Upper lobe of left lung (tissue), 4 donors: ENCODE measurements at regions not wholly inside any gene's neighbourhood (a gene's known extent, or its start where the extent isn't known, plus 50 kb on each side); places are given as distances from the start of the nearest gene placed in this dataset.

Source experiments
- EP300 ChIP-seq, 4 donors: sonication (generic); formaldehyde crosslinking; IDR thresholded peaks; one replicate each; pipeline ENCODE4 v1.5.1; 2017; ENCODE audit warnings: antibody characterized with exemption in 4 of 4, control low read depth in 2 of 4
- POLR2A ChIP-seq, 4 donors: fragments of 450-650 bp; IDR thresholded peaks; one replicate each; pipeline ENCODE4 v1.5.1; 2016 to 2017; ENCODE audit warnings: antibody characterized with exemption in 4 of 4, mild to moderate bottlenecking in 2 of 4
- POLR2AphosphoS5 ChIP-seq, 2 donors: sonication (generic); formaldehyde crosslinking; IDR thresholded peaks; one replicate each; pipeline ENCODE4 v1.5.1; 2017; ENCODE audit warnings: antibody characterized with exemption in 2 of 2
- TF ChIP-seq, protein P1 (sequence below), 6 experiments: fragments of 450-650 bp in 4 of 6; fragments of 200-600 bp in 2 of 6; sonication (generic) in 2 of 6; IDR thresholded peaks; one replicate each; pipeline ENCODE4 v1.5.1; 2016 to 2019; ENCODE audit warnings: antibody characterized with exemption in 6 of 6

DNA sequence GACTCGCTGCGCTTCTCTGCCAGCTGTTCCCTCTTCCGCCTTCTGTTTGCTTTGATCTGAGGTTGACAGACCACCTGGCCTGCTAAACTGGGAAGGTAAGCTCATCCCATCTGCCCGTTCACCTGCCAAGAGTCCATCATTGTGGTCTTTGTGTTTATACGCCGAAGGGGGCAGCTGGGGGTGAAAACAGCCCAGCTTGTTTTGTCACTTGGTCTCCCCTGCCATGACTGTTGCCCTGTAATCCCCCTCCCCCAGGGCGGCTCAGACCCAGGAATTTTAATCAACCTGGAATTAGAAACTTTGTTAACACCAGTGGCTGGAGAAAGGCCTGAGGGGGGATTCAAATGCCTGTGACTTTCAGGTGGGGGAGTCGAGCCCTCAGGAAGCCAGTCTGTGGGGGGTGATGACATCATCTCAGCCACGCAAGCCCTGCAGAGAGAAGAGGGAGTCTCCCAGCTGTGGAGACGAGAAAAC lies 333.3 kb downstream of the BCOR start:
- TF ChIP-seq, protein P1, sequence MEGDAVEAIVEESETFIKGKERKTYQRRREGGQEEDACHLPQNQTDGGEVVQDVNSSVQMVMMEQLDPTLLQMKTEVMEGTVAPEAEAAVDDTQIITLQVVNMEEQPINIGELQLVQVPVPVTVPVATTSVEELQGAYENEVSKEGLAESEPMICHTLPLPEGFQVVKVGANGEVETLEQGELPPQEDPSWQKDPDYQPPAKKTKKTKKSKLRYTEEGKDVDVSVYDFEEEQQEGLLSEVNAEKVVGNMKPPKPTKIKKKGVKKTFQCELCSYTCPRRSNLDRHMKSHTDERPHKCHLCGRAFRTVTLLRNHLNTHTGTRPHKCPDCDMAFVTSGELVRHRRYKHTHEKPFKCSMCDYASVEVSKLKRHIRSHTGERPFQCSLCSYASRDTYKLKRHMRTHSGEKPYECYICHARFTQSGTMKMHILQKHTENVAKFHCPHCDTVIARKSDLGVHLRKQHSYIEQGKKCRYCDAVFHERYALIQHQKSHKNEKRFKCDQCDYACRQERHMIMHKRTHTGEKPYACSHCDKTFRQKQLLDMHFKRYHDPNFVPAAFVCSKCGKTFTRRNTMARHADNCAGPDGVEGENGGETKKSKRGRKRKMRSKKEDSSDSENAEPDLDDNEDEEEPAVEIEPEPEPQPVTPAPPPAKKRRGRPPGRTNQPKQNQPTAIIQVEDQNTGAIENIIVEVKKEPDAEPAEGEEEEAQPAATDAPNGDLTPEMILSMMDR (IDR thresholded peaks at IDR 0.05), result no peak
- TF ChIP-seq POLR2A (IDR thresholded peaks at IDR 0.05), result no peak
- no peak for TF ChIP-seq POLR2AphosphoS5 (IDR thresholded peaks at IDR 0.05)
- TF ChIP-seq EP300 (IDR thresholded peaks at IDR 0.05), result no peak
